ENCODE measurements at regions not wholly inside any gene's neighbourhood (a gene's known extent, or its start where the extent isn't known, plus 50 kb on each side); places are given as distances from the start of the nearest gene placed in this dataset.

GRCh38 chr12:20155374-20155773 lies 213.0 kb upstream of the PDE3A start:
- TF ChIP-seq CTCF (conservative IDR thresholded peaks at IDR 0.05; ENCODE audit: low read depth, low read length) (no peak), FOS (IDR thresholded peaks at IDR 0.05; ENCODE audit: low read depth, low read length) (no peak)
